A549 (cell line): ENCODE measurements at regions not wholly inside any gene's neighbourhood (a gene's known extent, or its start where the extent isn't known, plus 50 kb on each side); places are given as distances from the start of the nearest gene placed in this dataset.

Experiments used
- CBX8 ChIP-seq: fragments of 200-600 bp; sonication (generic); IDR thresholded peaks from 2 replicates; pipeline ENCODE4 v1.6.1; 2016
- CHD2 ChIP-seq: fragments of 150-350 bp; IDR thresholded peaks from 2 replicates; pipeline ENCODE4 v1.6.1; 2014; ENCODE audit warnings: low read length; ENCODE audit not compliant: partially characterized antibody
- JUN ChIP-seq, 2 experiments: fragments of >200 bp; sonication (Bioruptor Twin); formaldehyde crosslinking; IDR thresholded peaks; 2 replicates in 1 of 2; 3 replicates in 1 of 2; pipeline ENCODE4 v1.6.1; 2016 to 2017
- RAD21 ChIP-seq, 2 experiments: fragments of >200 bp in 1 of 2; sonication (Bioruptor Twin) in 1 of 2; formaldehyde crosslinking in 1 of 2; IDR thresholded peaks in 1 of 2; conservative IDR thresholded peaks in 1 of 2; 2 replicates in 1 of 2; 3 replicates in 1 of 2; pipeline ENCODE4 v1.6.1; 2012 to 2018; ENCODE audit warnings: inconsistent platforms in 1 of 2

DNA sequence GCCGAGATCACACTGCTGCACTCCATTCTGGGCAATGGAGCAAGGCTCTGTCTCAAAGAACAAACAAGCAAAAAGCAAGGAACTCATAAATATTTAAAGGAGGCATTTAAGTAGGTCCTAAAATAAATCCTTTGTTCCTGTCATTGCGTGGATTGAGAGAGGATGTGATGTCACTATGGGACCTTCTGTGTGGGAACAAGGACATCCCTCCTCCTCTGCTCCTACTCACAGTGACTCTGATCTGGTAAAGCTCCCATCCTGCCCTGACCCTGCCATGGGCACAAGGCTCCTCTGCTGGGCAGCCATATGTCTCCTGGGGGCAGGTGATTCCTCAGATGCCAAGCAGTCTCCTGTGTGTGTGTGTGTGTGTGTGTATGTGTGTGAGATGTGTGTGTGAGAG is 74.1 kb upstream of the PRSS58 start:
- TF ChIP-seq CBX8, result no peak
- TF ChIP-seq CHD2, result no peak
- no peak for TF ChIP-seq JUN (IDR thresholded peaks at IDR 0.05)
- TF ChIP-seq RAD21 (conservative IDR thresholded peaks at IDR 0.05 in 1 of 2, IDR thresholded peaks at IDR 0.05 in 1 of 2), result no peak
